Small intestine (tissue), 7 donors: ENCODE measurements at regions not wholly inside any gene's neighbourhood (a gene's known extent, or its start where the extent isn't known, plus 50 kb on each side); places are given as distances from the start of the nearest gene placed in this dataset.
"Not testable (repeated sequence)": the region's sequence is repeated elsewhere in the genome, so short reads cannot be mapped to it uniquely, and the experiment has no call there.

ENCODE experiments used
- DNase-seq, 2 donors: peaks; one replicate each; pipeline versions ENCODE4 v3.0.0 to v3.0.0-alpha.2; 2013
- FAIRE-seq: peaks from 2 replicates; lab custom pipeline; 2012; peaks lifted over from hg19 to GRCh38; lab: Jason Lieb, UNC
- H3K27ac ChIP-seq, 3 donors: one replicate each; pipeline ENCODE4 v1.5.1; 2013; ENCODE audit warnings: low read length in 2 of 3, mild to moderate bottlenecking in 2 of 3, control low read depth in 1 of 3, inconsistent platforms in 1 of 3, low read depth in 1 of 3, moderate library complexity in 1 of 3
- H3K27me3 ChIP-seq, 3 donors: one replicate each; pipeline ENCODE4 v1.6.1; 2013; ENCODE audit warnings: low read length in 3 of 3, inconsistent platforms in 1 of 3; ENCODE audit not compliant: control insufficient read depth in 3 of 3, insufficient read depth in 3 of 3
- H3K36me3 ChIP-seq, 3 donors: one replicate each; pipeline ENCODE4 v1.6.1; 2013; ENCODE audit warnings: low read length in 3 of 3, inconsistent platforms in 1 of 3, low read depth in 1 of 3, mild to moderate bottlenecking in 1 of 3, moderate library complexity in 1 of 3; ENCODE audit not compliant: control insufficient read depth in 3 of 3, insufficient read depth in 2 of 3
- H3K4me1 ChIP-seq, 3 donors: one replicate each; pipeline ENCODE4 v1.6.1; 2013; ENCODE audit warnings: low read length in 2 of 3, inconsistent platforms in 1 of 3, low read depth in 1 of 3, mild to moderate bottlenecking in 1 of 3, moderate library complexity in 1 of 3; ENCODE audit not compliant: control insufficient read depth in 3 of 3, insufficient read depth in 2 of 3
- H3K4me3 ChIP-seq, 3 donors: one replicate each; pipeline ENCODE4 v1.5.1; 2013; ENCODE audit warnings: low read length in 3 of 3, control low read depth in 1 of 3, inconsistent platforms in 1 of 3, low read depth in 1 of 3, mild to moderate bottlenecking in 1 of 3, moderate library complexity in 1 of 3
- H3K9me3 ChIP-seq, 2 donors: one replicate each; pipeline ENCODE4 v1.6.1; 2013; ENCODE audit warnings: low read depth in 1 of 2, low read length in 1 of 2; ENCODE audit not compliant: control insufficient read depth in 2 of 2, insufficient read depth in 1 of 2
- WGBS, 3 donors: extraction: QIAGEN DNeasy Blood & Tissue Kit; methylation state at CpG; one replicate each; pipeline ENCODE4 v1.1.7; 2013; 5-methylcytosine and 5-hydroxymethylcytosine counted together
- donor health status: healthy with polysubstance abuse.
- donor health status: control.
- donor health status: control.
- donor health status: Bipolar disorder and iron deficiency.
- donor health status: healthy.

DNA sequence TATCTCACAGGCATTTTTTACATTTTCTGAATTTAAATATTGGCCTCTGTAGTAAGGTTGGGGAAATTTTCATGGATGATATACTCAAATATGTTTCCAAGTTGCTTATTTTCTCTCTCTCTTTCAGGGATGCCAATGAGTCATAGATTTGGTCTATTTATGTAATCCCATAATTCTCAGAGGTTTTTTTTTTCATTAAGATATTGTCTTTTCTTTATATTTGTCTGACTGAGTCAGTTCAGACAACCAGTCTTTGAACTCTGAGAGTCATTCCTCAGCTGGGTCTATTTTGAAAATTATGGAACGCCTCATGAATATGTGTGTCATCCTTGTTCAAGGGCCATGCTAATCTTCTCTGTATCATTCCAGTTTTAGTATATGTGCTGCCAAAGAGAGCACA is 223.2 kb downstream of the PCSK1 start:
- H3K4me3 ChIP-seq, result no peak overlapping the region
- H3K36me3 ChIP-seq, result no peaks in the 10 kb centered on the region
- no peaks in the 10 kb centered on the region for H3K27me3 ChIP-seq
- no peak overlapping the region for H3K27ac ChIP-seq
- peaks cover 0 to 8% of the 10 kb centered on the region in 2 donors for H3K9me3 ChIP-seq
- no peak for DNase-seq
- no peak for FAIRE-seq
- WGBS, 3 donors, result 91 to 97% (median 96%) methylated on average over 1 of the region's 1 CpG
- peaks cover 0 to 2% (median 0%) of the 10 kb centered on the region in 3 donors for H3K4me1 ChIP-seq

DNA sequence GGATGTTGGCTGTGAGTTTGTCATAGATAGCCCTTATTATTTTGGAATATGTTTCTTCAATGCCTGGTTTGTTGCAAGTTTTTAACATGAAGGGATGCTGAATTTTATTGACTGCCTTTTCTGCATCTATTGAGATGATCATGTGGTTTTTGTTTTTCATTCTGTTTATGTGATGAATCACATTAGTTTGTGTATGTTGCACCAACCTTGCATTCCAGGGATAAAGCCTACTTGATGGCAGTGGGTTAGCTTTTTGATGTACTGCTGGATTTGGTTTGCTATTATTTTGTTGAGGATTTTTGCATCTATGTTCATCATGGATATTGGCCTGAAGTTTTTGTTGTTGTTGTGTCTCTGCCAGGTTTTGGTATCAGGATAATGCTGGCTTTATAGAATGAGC is 225.6 kb downstream of the PCSK1 start:
- no peak for DNase-seq
- Histone ChIP-seq H3K36me3 (no peaks in the 10 kb centered on the region), H3K27me3 (no peaks in the 10 kb centered on the region), H3K4me3 (no peak overlapping the region), H3K4me1 (no peaks in the 10 kb centered on the region), H3K27ac (no peak overlapping the region), H3K9me3 (peaks cover 0 to 8% of the 10 kb centered on the region in 2 donors)
- FAIRE-seq, result no peak

DNA sequence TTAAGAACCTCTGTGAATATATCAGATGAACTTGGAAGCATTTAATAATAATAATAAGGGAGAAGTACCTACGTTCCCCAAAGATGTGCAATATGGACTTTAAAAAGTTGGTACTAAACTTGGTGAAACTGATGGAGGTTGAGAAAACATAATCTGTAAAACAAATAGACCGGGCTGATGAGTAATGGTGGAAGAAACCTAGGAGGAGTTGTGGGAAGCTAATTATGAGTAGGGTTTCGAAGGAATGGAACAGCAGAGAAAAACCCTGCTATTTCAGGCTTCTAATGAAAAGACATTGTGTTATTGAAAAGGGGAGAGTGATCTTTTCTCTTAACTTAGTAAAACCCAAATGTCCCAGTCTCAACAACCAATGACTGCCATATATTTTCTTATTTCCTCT is 229.3 kb downstream of the PCSK1 start:
- DNase-seq (no peak), FAIRE-seq (no peak)
- peaks cover 0 to 8% of the 10 kb centered on the region in 2 donors for H3K9me3 ChIP-seq
- 56 to 86% (median 57%) methylated on average over 3 of the region's 3 CpGs for WGBS, 3 donors
- no peak overlapping the region for H3K27ac ChIP-seq
- H3K36me3 ChIP-seq, result no peaks in the 10 kb centered on the region
- H3K4me3 ChIP-seq, result no peak overlapping the region
- H3K27me3 ChIP-seq, result no peaks in the 10 kb centered on the region
- H3K4me1 ChIP-seq, result peaks cover 0 to 11% (median 2%) of the 10 kb centered on the region in 3 donors

DNA sequence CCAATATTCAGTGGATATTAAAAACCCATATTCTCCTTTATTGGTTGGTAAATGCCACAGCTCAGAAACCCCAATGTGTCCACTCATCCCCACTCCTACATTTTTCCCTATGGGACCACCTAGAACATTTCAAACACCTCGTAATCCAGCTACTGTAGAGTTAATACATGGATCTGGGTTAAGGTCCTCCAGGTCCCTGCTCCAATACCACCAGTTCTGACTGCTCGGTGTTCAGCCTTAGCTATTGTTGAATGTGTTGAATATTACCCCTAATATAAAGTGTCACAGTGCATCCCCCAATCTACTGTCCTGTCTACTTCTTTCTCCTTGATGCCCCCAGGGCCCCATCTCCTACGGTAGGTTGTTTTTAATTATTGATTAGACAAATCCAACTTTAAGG is 231.5 kb downstream of the PCSK1 start:
- H3K27ac ChIP-seq, result no peak overlapping the region
- FAIRE-seq (no peak), DNase-seq (no peak)
- no peaks in the 10 kb centered on the region for H3K36me3 ChIP-seq
- 88 to 93% (median 89%) methylated on average over 3 of the region's 3 CpGs for WGBS, 3 donors
- peaks cover 0 to 23% (median 2%) of the 10 kb centered on the region in 3 donors for H3K4me1 ChIP-seq
- no peaks in the 10 kb centered on the region for H3K27me3 ChIP-seq
- H3K4me3 ChIP-seq, result no peak overlapping the region
- H3K9me3 ChIP-seq, result peaks cover 0 to 3% of the 10 kb centered on the region in 2 donors

DNA sequence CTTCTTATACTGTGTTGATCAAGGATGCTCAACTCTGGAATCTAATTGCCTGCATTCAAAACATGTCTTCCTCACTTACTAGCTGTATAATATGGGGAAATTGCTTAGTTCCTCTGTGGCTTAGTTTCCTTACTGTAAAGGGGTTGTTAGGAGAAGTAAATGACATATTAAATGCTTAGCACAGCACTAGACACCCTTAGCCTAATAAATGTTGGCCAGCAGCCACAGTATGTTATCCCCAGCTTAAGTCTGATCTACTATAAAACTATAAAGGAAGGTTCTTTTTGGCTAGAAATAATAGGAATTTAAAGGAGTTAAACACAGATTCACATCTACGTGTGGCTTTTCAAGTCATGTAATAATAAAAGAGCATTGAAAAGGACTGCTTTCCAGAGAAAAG is 232.4 kb downstream of the PCSK1 start:
- 15 to 34% (median 34%) methylated on average over 1 of the region's 1 CpG for WGBS, 3 donors
- peaks cover 0 to 23% (median 2%) of the 10 kb centered on the region in 3 donors for H3K4me1 ChIP-seq
- peak overlapping the region in 1 of 3 donors; percentile 63 for H3K27ac ChIP-seq

DNA sequence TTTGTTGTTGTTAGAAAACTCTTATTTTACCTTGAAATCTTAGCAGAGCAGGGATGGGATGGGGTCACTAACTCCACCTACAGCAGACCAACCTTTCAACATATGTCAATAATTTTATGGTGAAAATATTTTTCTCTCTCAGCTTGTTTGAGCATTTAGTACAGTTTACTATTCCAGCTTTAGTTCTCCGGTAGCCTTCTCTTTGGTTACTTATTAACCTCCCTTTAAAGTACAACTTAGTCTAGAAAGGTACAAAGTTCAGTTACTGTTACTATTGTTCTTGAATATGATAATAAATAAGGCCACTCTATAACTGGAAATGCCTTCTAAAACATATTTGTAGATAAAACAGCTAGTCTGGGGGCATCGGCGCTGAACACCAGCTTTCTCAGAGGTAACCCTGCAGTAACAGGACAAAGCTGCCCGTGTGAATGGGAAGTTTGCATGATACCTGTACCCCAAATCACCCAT is 233.3 kb downstream of the PCSK1 start:
- no peak overlapping the region for H3K4me3 ChIP-seq
- FAIRE-seq (no peak), DNase-seq (peak; percentile 74 to 76)
- no peaks in the 10 kb centered on the region for H3K27me3 ChIP-seq
- WGBS, 3 donors, result 14 to 61% (median 31%) methylated on average over 4 of the region's 4 CpGs
- peaks cover 0 to 23% (median 2%) of the 10 kb centered on the region in 3 donors for H3K4me1 ChIP-seq
- H3K36me3 ChIP-seq, result no peaks in the 10 kb centered on the region
- H3K9me3 ChIP-seq, result no peaks in the 10 kb centered on the region
- peak overlapping the region in 1 of 3 donors; percentile 69 for H3K27ac ChIP-seq

More for the DNA sequence above, 232.4 kb downstream of the PCSK1 start:
- Histone ChIP-seq H3K27me3 (no peaks in the 10 kb centered on the region), H3K36me3 (no peaks in the 10 kb centered on the region), H3K4me3 (no peak overlapping the region), H3K9me3 (no peaks in the 10 kb centered on the region)
- peak in 1 of 2 donors; percentile 25 for DNase-seq
- FAIRE-seq, result no peak

DNA sequence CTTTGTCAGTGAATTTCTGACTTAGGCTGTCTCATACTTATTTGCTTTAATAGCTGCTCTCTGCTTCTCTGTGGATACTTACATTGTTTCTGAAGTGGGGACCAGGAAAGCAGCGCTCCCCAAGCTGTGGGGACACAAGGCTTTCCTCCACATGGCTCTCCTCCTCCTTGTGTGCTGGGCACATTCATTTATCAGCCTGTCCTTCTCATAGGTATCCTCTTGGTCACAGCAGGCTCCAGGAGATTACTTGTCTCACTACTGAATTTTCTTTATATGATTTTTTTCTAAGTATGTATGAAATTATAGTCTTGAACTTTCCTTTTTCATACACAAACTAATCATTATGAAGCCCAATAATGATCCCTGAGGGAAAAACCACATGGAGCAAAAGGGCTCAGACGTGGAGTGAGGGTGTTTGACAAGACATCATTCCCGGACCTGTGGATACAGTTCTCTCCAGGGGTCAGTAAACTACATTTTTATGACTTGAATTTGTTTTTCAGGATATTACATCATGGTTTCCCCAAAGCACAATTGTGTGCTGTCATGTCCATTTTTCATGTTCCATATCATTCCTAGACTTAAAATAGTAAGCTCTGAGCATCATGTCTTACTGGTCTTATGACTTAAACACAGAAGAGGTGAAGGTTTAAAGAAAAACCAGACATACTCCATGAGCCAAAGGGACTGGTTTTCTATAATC is 234.5 kb downstream of the PCSK1 start:
- FAIRE-seq (no peak), DNase-seq (no peak)
- peaks cover 0 to 29% (median 2%) of the 10 kb centered on the region in 3 donors for H3K4me1 ChIP-seq
- no peak overlapping the region for H3K4me3 ChIP-seq
- H3K9me3 ChIP-seq, result no peaks in the 10 kb centered on the region
- WGBS, 3 donors, result 73 to 79% (median 79%) methylated on average over 3 of the region's 3 CpGs
- H3K27ac ChIP-seq, result peak overlapping the region in 1 of 3 donors; percentile 69
- no peaks in the 10 kb centered on the region for H3K27me3 ChIP-seq
- H3K36me3 ChIP-seq, result no peaks in the 10 kb centered on the region

DNA sequence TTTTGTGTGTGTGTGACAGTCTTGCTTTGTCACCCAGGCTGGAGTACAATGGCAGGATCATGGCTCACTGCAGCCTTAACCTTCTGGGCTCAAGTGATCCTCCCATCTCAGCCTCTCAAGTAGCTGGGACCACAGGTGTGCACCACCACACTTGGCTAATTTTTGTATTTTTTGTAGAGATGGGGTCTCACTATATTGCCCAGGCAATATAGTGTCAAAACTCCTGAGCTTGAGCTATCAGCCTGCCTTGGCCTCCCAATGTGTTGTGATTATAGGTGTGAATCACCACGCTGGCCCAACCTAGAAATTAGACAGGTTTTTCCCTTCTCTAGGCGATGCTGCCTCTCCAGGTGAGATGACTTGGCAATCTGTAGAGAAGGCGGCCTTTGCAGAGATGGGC is 235.3 kb downstream of the PCSK1 start:
- FAIRE-seq, H3K9me3 ChIP-seq, H3K27ac ChIP-seq, H3K36me3 ChIP-seq, H3K4me3 ChIP-seq, H3K27me3 ChIP-seq, DNase-seq: not testable (repeated sequence)
- H3K4me1 ChIP-seq, result peaks cover 0 to 29% (median 2%) of the 10 kb centered on the region in 3 donors
- WGBS, 3 donors, result 79 to 95% (median 94%) methylated on average over 3 of the region's 3 CpGs
